Stimulated activated CD8-positive, alpha-beta memory T cell treated with anti-CD3 and anti-CD28 coated beads, Interleukin-12 subunit alpha, Interleukin-12 subunit beta, amount 100 ng/mL, for 1 hour (primary cell): ENCODE measurements at regions not wholly inside any gene's neighbourhood (a gene's known extent, or its start where the extent isn't known, plus 50 kb on each side); places are given as distances from the start of the nearest gene placed in this dataset.

Experiments used
- DNase-seq: peaks from one replicate; pipeline ENCODE4 v3.0.0-alpha.2; 2020; ENCODE audit warnings: low read depth

GRCh38 chr3:106215047-106215446 lies 346.2 kb upstream of the CBLB start:
- DNase-seq = no peak

DNA sequence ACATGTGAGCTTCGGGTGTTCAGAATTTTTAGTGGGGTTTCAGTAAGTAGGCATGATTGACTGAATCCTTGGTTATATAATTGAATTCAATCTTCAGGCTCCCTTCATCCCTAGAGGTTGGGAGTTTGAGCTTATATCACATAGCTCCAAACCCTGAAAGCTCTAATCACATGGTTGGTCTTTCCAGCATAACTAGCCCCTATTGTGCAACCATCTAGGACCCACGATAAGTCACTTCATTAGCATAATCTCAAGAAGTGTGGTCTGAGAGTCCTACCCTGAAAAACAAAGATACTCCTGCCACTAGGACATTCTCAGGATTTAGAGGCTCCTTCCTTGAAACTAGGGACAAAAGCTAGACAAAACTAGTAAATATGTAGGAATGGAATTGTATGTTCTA lies 348.9 kb upstream of the CBLB start:
- no peak for DNase-seq

DNA sequence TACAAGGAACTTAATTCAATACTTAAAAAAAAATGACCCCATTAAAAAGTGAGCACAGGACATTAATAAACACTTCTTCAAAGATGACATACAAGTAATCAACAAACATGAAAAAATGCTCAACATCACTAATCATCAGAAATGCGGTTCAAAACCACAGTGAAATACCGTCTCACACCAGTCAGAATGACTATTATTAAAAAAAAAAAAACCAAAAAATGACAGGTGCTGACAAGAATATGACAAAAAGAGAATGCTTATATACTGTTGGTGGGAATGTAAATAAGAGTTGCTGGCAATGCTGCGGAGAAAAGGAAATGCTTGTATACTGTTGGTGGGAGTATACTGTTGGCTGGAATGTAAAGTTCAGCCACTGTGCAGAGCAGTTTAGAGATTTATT lies 358.3 kb upstream of the CBLB start:
- DNase-seq = no peak

- no peak for DNase-seq
Measured at GRCh38 chr3:106228271-106228670, 359.5 kb upstream of the CBLB start.

GRCh38 chr3:106229495-106230278 lies 360.9 kb upstream of the CBLB start:
- DNase-seq = no peak

GRCh38 chr3:106231086-106231485 lies 362.3 kb upstream of the CBLB start:
- DNase-seq = no peak

DNA sequence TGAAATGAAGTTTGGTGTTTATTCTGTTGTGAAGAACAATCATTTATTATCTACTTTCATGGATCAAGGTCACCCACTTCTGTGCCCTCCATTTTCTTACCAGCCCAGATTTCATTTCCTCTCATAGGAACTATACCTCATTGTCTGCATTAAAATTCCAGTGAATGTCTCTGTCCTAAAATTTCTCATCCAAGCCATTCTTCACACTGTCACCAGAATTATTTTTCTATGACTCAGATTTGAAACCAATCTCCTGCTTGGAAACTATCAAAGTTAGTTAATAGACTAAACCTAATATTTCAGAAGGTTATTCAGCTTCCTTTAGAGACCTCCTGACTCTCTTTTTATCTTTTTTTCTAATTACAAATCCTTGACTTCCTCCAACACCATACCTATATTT lies 364.1 kb upstream of the CBLB start:
- DNase-seq = no peak

DNA sequence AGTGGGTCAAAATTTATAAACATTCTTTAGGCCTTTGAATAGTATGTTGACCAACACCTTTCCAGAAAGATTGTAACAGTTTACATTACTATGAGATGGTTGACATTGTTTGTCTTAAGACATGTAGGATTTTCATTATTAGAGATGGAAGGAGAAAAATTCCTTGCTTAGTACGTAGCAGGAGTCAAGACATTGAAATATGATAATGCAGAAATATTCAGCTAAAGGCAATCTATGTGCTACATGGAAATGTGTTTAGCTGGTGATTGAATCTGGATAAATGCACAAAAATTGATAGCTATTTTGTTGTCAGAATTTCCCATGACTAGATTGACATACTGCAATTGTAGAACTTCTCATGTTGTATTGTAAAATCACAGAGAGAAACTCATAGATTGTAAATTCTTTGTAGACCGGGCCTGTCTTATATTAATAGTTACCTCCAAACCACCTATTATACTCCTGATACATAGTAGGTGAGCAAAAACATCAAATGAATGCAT lies 370.4 kb upstream of the CBLB start:
- no peak for DNase-seq

GRCh38 chr3:106241593-106241992 lies 372.8 kb upstream of the CBLB start:
- no peak for DNase-seq

- DNase-seq = no peak
Measured at GRCh38 chr3:106242781-106243180, 374.0 kb upstream of the CBLB start.

GRCh38 chr3:106245400-106245799 lies 376.6 kb upstream of the CBLB start:
- DNase-seq = no peak

DNA sequence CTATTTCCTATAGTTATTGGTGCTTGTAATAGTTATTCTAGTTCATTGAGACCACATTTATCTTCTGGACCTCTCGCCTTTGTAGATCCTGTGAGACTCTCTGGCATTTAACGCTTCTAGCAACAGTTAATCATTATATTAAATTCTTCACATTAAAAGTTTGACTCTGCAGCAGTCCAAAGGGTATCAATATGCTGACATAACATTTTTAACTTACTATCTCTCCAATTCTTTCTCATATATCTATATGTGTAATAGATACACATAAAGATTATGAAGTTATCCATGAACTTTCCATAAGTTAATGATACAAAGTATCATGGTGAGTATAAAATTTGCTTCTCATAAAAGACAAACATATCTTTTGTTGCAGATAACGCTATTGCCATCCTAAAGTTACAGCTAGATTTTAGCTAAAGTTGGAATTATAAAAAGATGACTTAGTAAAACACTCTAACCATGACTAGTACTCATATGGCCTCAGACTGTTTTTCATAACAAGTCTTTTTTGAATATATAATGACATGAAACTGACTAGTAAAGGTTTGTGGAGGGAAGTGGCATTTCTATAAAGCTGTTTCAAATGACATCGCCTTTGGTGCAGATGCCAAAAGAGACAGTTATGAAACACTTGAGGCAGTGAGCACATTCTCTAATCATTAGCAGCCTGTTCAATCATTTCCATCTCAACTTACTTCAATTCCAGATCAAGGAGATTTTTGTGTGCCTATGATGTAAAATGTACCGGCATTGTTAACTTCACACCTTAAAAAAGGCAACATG lies 379.3 kb upstream of the CBLB start:
- DNase-seq = no peak

GRCh38 chr3:106249159-106249558 lies 380.3 kb upstream of the CBLB start:
- no peak for DNase-seq

GRCh38 chr3:106249981-106250380 lies 381.2 kb upstream of the CBLB start:
- DNase-seq = no peak

DNA sequence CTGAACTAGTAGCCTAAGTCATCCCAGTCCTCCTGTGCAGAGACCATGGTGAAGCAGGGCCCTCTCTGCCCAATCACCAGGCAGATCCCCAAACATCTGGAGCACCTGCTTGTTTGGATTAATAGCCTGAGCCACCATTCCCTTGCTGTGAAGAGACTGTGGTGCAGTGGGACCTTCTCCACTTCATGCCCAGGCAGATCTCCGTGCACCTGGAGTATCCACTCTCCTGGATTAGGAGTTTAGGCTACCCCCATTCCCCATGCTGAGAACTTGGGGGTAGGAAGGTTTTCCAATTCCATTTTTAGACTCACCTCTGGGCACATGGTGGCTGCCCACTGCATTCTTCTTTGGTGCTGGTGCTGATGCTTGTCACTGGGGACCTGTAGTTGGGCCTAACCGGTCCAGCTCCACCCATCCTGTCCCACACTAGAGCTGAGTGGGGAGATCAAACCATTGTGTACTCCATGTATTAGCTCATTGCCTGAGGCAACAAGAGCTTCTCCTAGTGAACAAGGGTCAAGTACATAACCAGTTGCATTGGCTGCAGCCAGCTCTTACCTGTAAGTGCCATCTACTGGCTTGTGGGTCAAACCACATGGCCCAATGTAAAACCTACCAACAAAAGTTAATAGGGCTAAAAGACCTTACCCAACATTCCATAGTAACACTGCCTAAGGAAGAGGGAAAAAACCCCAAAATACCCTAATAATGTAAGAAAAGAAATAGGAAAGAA lies 382.5 kb upstream of the CBLB start:
- DNase-seq = no peak

DNA sequence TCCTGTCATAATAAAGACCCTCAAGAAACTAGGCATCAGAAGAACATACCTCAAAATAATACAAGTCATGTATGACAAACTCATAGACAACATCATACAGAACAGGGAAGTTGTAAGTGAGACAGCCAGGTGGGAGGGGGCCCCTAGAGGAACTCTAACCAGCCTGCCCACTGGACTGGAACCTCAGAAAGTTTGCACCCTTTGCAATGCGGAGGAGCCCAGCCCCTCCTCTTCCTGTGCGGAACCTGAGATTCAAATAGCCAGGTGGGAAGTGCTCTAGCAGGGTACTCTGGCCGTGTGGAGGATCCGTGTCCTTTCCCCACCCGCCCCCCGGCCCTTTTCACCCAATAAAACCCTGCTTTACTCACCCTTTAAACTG lies 387.0 kb upstream of the CBLB start:
- DNase-seq = no peak

- no peak for DNase-seq
Measured at GRCh38 chr3:106256249-106256957, 387.6 kb upstream of the CBLB start.

DNA sequence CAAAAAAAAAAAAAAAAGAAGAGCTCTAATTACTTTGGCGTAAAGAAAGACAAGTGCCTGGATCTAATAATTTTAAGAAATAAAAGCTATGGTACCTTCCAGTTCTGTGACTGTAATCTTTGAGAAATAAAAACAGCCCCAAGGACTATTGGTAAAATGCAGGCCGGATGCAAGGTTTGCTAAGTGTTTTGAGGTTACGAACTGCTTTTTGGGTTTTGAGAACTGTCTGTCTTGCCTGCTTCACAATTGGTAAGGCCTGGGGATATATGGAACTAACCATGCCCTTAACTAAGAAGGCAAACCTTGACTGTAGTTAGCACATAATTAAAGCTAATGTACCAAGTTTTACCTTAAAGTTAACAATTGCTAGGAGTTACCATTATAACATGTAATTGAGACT lies 388.4 kb upstream of the CBLB start:
- DNase-seq = no peak

GRCh38 chr3:106261396-106261795 lies 392.6 kb upstream of the CBLB start:
- no peak for DNase-seq

- DNase-seq = no peak
Measured at GRCh38 chr3:106261915-106262683, 393.3 kb upstream of the CBLB start.

DNA sequence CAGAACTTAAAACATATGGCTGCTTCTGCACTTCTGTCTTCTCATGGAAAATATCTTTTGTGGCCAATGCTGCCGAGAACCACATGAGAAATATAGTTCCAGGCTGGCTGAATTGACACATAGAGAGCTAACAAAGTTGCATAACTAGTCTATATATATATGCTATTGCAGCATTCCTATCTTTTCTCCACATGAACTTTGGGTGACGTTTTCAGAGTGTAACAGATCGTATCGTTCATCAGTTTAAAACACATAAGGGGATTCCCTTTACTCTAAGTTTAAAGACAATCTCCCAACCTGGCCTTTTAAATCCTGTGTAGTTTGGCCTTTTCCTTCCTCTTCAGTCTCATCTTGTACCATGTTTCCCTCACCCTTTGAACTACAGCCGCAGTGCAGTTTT lies 394.2 kb upstream of the CBLB start:
- DNase-seq = no peak
